ENCODE measurements at regions not wholly inside any gene's neighbourhood (a gene's known extent, or its start where the extent isn't known, plus 50 kb on each side); places are given as distances from the start of the nearest gene placed in this dataset.

DNA sequence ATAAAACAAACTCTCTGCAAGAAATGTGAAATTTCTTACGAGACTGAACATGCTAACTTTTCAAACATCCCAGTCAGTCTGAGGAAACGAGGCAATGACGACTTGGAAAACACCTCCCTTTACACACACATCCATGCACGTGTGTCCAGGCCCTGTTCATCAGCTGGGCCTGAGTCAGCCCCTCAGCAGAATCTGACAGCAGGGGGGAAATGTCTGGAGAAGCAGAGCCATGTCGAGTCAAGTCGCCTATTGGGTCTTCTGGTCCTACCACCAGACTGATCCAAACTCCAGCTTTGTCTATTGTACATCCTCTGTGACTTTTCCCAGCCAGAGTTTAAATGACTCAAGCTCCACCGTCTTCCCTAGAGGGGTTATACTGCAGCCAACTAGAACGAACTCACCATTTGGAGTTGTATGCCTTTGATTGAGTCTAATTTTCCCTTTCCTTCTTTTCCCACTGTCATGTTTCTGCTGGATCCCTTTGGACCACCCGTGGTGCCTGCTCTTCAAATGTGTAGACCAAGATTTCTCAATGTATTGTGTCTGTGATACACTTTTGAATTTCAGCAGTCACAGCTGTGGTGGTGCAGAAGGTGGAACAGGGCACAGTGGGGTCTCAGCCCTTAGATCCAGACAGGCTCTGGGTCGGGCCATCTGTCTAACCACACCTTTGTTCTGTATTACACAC lies 254.0 kb downstream of the CDC5L start:
- no peaks in the 10 kb centered on the region for H3K4me1 ChIP-seq (ENCODE audit: insufficient read depth, low read length)
- H2BK20ac ChIP-seq (ENCODE audit: low read depth, low read length, poor library complexity, severe bottlenecking) = no peak overlapping the region
- no peak overlapping the region for H3K23ac ChIP-seq (ENCODE audit: insufficient read length, low read depth, low read length)
- H3K23me2 ChIP-seq (ENCODE audit: insufficient read length, low read depth, low read length, poor library complexity, severe bottlenecking) = no peaks in the 10 kb centered on the region
- no peak overlapping the region for H2BK5ac ChIP-seq (ENCODE audit: insufficient read length, low read length)
- no peak overlapping the region for H3K27ac Mint-ChIP-seq
- no peak overlapping the region for H4K5ac ChIP-seq (ENCODE audit: insufficient read length, low read depth, low read length)
- no peak overlapping the region for H3K18ac ChIP-seq (ENCODE audit: insufficient read length, low read depth, low read length)
- no peaks in the 10 kb centered on the region for H3K27me3 ChIP-seq (ENCODE audit: insufficient read depth, low read length)
- no peak overlapping the region for H3K4ac ChIP-seq (ENCODE audit: low read depth, low read length)
- no CpG with 5 or more reads among the region's 10 CpGs for WGBS (ENCODE audit: extremely low coverage, insufficient read length, low lambda C conversion rate)
- H3K27me3 Mint-ChIP-seq (ENCODE audit: low read depth) = no peaks in the 10 kb centered on the region; the same call in 1 of the 2 replicates
- H3K56ac ChIP-seq (ENCODE audit: insufficient read length, low read depth, low read length) = no peak overlapping the region
- DNase-seq = no peak
- no peak overlapping the region for H2BK15ac ChIP-seq (ENCODE audit: low read depth, low read length)
- H3K9ac ChIP-seq (ENCODE audit: extremely low read depth, insufficient read length, low read length) = no peak overlapping the region
- no peaks in the 10 kb centered on the region for H3K36me3 Mint-ChIP-seq (ENCODE audit: insufficient read depth in 1 of 3, low read depth in 3 of 3)
- no peak overlapping the region for H2AFZ ChIP-seq (ENCODE audit: low read length)
- H2BK12ac ChIP-seq (ENCODE audit: insufficient read length, low read depth, low read length) = no peak overlapping the region
- no peaks in the 10 kb centered on the region for H4K20me1 ChIP-seq (ENCODE audit: control insufficient read depth, insufficient read depth, insufficient read length)
- no peak overlapping the region for H2BK120ac ChIP-seq (ENCODE audit: low read depth, low read length, poor library complexity, severe bottlenecking)
- no peaks in the 10 kb centered on the region for H3K79me2 ChIP-seq (ENCODE audit: insufficient read depth, low read length)
- no peak overlapping the region for H4K8ac ChIP-seq (replicated peaks; ENCODE audit: insufficient read length, low read depth, low read length)
- no peak overlapping the region for H3K4me2 ChIP-seq (ENCODE audit: insufficient read depth, insufficient read length, low read length)
- no peak overlapping the region for H3K14ac ChIP-seq (ENCODE audit: insufficient read depth, low read length)
- H3K4me3 Mint-ChIP-seq = no peak overlapping the region
- no peaks in the 10 kb centered on the region; a peak in 1 of 5 replicates for H3K9me3 Mint-ChIP-seq
- TF ChIP-seq, protein P1, sequence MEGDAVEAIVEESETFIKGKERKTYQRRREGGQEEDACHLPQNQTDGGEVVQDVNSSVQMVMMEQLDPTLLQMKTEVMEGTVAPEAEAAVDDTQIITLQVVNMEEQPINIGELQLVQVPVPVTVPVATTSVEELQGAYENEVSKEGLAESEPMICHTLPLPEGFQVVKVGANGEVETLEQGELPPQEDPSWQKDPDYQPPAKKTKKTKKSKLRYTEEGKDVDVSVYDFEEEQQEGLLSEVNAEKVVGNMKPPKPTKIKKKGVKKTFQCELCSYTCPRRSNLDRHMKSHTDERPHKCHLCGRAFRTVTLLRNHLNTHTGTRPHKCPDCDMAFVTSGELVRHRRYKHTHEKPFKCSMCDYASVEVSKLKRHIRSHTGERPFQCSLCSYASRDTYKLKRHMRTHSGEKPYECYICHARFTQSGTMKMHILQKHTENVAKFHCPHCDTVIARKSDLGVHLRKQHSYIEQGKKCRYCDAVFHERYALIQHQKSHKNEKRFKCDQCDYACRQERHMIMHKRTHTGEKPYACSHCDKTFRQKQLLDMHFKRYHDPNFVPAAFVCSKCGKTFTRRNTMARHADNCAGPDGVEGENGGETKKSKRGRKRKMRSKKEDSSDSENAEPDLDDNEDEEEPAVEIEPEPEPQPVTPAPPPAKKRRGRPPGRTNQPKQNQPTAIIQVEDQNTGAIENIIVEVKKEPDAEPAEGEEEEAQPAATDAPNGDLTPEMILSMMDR (conservative IDR thresholded peaks at IDR 0.05) = no peak
- no peaks in the 10 kb centered on the region for H3K79me1 ChIP-seq (ENCODE audit: insufficient read depth, low read depth, low read length, poor library complexity, severe bottlenecking)
- no peak overlapping the region for H3K27ac ChIP-seq (ENCODE audit: insufficient read length, low read depth, low read length)
- no peaks in the 10 kb centered on the region for H3K9me3 ChIP-seq (ENCODE audit: control insufficient read depth, low read depth, low read length)
- H2AK5ac ChIP-seq (ENCODE audit: insufficient read length, low read length) = no peak overlapping the region
- no peak overlapping the region for H3T11ph ChIP-seq (ENCODE audit: low read length)
- no peak overlapping the region for H4K91ac ChIP-seq (ENCODE audit: insufficient read length, low read depth, low read length)
- no peaks in the 10 kb centered on the region for H3K4me1 Mint-ChIP-seq

All from H9 (cell line).